Neural cell (in vitro differentiated cells): ENCODE measurements at regions not wholly inside any gene's neighbourhood (a gene's known extent, or its start where the extent isn't known, plus 50 kb on each side); places are given as distances from the start of the nearest gene placed in this dataset.

Experiments used
- H2AFZ ChIP-seq: fragments of 200-600, 300-800 bp; sonication (generic), shearing (Covaris generic); 2 replicates; pipeline ENCODE4 v1.6.0; 2014; ENCODE audit warnings: low read depth, mild to moderate bottlenecking, antibody characterized with exemption, low read length, moderate library complexity
- H3F3A ChIP-seq: fragments of 200-600 bp; shearing (Covaris generic); 2 replicates; pipeline ENCODE4 v1.6.1; 2016; ENCODE audit warnings: mild to moderate bottlenecking, moderate library complexity, mixed read lengths, antibody characterized with exemption, low read length; ENCODE audit not compliant: insufficient read depth, poor library complexity, severe bottlenecking
- H3K27ac ChIP-seq: fragments of 200-600, 300-800 bp; sonication (generic), shearing (Covaris generic); 2 replicates; pipeline ENCODE4 v1.5.1; 2014; ENCODE audit warnings: mild to moderate bottlenecking, low read length, moderate library complexity
- H3K27me3 ChIP-seq: fragments of 300-800, 200-600 bp; sonication (generic), shearing (Covaris generic); 2 replicates; pipeline ENCODE4 v1.6.0; 2014; ENCODE audit warnings: mild to moderate bottlenecking, low read depth, low read length, moderate library complexity; ENCODE audit not compliant: insufficient read depth
- H3K36me3 ChIP-seq: fragments of 300-800, 200-600 bp; sonication (generic), shearing (Covaris generic); 2 replicates; pipeline ENCODE4 v1.5.1; 2014; ENCODE audit warnings: mild to moderate bottlenecking, antibody characterized with exemption, low read length, moderate library complexity; ENCODE audit not compliant: insufficient read depth
- H3K4me2 ChIP-seq: fragments of 300-800, 200-600 bp; sonication (generic), shearing (Covaris generic); 2 replicates; pipeline ENCODE4 v1.6.0; 2014; ENCODE audit warnings: mild to moderate bottlenecking, low read length
- H3K4me3 ChIP-seq: fragments of 300-800, 200-600 bp; sonication (generic), shearing (Covaris generic); 2 replicates; pipeline ENCODE4 v1.5.1; 2014; ENCODE audit warnings: mild to moderate bottlenecking, low read length, moderate library complexity
- H3K79me2 ChIP-seq: fragments of 200-600 bp; shearing (Covaris generic); replicated peaks from 2 replicates; pipeline ENCODE4 v1.6.0; 2014; ENCODE audit warnings: mild to moderate bottlenecking, low read length, moderate library complexity; ENCODE audit not compliant: insufficient read depth
- H3K9ac ChIP-seq: fragments of 300-800, 200-600 bp; sonication (generic), shearing (Covaris generic); 2 replicates; pipeline ENCODE4 v1.6.1; 2016; ENCODE audit warnings: mild to moderate bottlenecking, low read length, mixed read lengths
- H3K9me2 ChIP-seq: fragments of 200-600 bp; shearing (Covaris generic); 2 replicates; pipeline ENCODE4 v1.6.1; 2016; ENCODE audit warnings: mild to moderate bottlenecking, low read length, mixed read lengths; ENCODE audit not compliant: insufficient read depth
- H3K9me3 ChIP-seq: fragments of 200-600, 300-800 bp; sonication (generic), shearing (Covaris generic); 2 replicates; pipeline ENCODE4 v1.6.1; 2016; ENCODE audit warnings: mild to moderate bottlenecking, mixed run types, low read length, moderate library complexity, mixed read lengths
- H4K20me1 ChIP-seq: fragments of 200-600 bp; shearing (Covaris generic); 2 replicates; pipeline ENCODE4 v1.6.1; 2016; ENCODE audit warnings: mild to moderate bottlenecking, mixed run types; ENCODE audit not compliant: insufficient read depth
- CTCF ChIP-seq: fragments of 450-650 bp; IDR thresholded peaks from 2 replicates; pipeline ENCODE4 v1.5.1; 2014; ENCODE audit warnings: antibody characterized with exemption, mild to moderate bottlenecking, moderate library complexity; ENCODE audit not compliant: poor library complexity, severe bottlenecking
- EP300 ChIP-seq: fragments of 450-650 bp; conservative IDR thresholded peaks from 2 replicates; pipeline ENCODE4 v1.6.1; 2014; ENCODE audit warnings: antibody characterized with exemption, mild to moderate bottlenecking, moderate library complexity; ENCODE audit not compliant: poor library complexity, severe bottlenecking
- EZH2 ChIP-seq: fragments of 200-600, 300-800 bp; shearing (Covaris generic), sonication (generic); IDR thresholded peaks from 2 replicates; pipeline ENCODE4 v1.6.1; 2014; ENCODE audit warnings: antibody characterized with exemption, low read length, borderline replicate concordance, mild to moderate bottlenecking; ENCODE audit not compliant: insufficient read depth, poor library complexity, severe bottlenecking
- MXI1 ChIP-seq: fragments of 450-650 bp; conservative IDR thresholded peaks from 2 replicates; pipeline ENCODE4 v1.6.1; 2014; ENCODE audit warnings: antibody characterized with exemption, mild to moderate bottlenecking; ENCODE audit not compliant: poor library complexity, severe bottlenecking
- POLR2AphosphoS5 ChIP-seq: IDR thresholded peaks from 2 replicates; pipeline ENCODE4 v1.6.1; 2012
- RAD21 ChIP-seq: fragments of 450-650 bp; conservative IDR thresholded peaks from 2 replicates; pipeline ENCODE4 v1.6.1; 2014; ENCODE audit warnings: antibody characterized with exemption, mild to moderate bottlenecking, moderate library complexity
- SMC3 ChIP-seq: fragments of 450-650 bp; conservative IDR thresholded peaks from 2 replicates; pipeline ENCODE4 v1.6.1; 2014; ENCODE audit warnings: antibody characterized with exemption, mild to moderate bottlenecking, moderate library complexity; ENCODE audit not compliant: poor library complexity
- TAF1 ChIP-seq: IDR thresholded peaks from 2 replicates; pipeline ENCODE4 v1.6.1; 2012; ENCODE audit warnings: low read depth
- TF ChIP-seq, protein P1 (sequence below): IDR thresholded peaks from 2 replicates; pipeline ENCODE4 v1.6.1; 2012; ENCODE audit warnings: borderline replicate concordance

DNA sequence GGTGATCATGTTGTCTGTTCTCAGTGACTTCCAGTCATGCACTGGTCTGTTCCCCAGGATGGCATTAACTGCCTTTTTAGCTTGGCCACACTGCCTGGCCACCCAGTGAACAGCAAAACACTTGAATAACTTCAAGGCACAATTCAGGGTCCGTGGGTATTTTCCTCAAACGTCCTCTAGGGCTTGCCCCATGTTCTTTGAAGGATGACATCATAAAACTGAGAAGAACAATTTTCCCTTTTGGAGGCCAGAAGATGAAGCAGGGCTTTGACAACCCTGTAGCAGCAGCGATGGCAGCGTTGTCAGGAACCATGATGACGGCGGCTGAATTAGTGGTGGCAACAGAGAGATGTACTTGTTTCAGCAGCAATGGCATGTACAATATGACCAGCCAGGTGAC lies 465.9 kb upstream of the ONECUT1 start:
- no peak overlapping the region for H3K9ac ChIP-seq

GRCh38 chr15:53251996-53252395 lies 461.9 kb upstream of the ONECUT1 start:
- no peaks in the 10 kb centered on the region for H3K36me3 ChIP-seq
- H3K27ac ChIP-seq, result no peak overlapping the region
- H3K9me2 ChIP-seq, result no peaks in the 10 kb centered on the region
- H3K4me3 ChIP-seq, result no peak overlapping the region
- H2AFZ ChIP-seq, result no peak overlapping the region
- H3F3A ChIP-seq, result no peaks in the 10 kb centered on the region
- H3K27me3 ChIP-seq, result no peaks in the 10 kb centered on the region
- H3K4me2 ChIP-seq, result no peak overlapping the region
- H4K20me1 ChIP-seq, result no peaks in the 10 kb centered on the region
- no peaks in the 10 kb centered on the region for H3K9me3 ChIP-seq
- no peaks in the 10 kb centered on the region for H3K79me2 ChIP-seq
- no peak overlapping the region for H3K9ac ChIP-seq
- no peak for TF ChIP-seq CTCF
- no peak for TF ChIP-seq SMC3
- no peak for TF ChIP-seq RAD21
- TF ChIP-seq, protein P1, sequence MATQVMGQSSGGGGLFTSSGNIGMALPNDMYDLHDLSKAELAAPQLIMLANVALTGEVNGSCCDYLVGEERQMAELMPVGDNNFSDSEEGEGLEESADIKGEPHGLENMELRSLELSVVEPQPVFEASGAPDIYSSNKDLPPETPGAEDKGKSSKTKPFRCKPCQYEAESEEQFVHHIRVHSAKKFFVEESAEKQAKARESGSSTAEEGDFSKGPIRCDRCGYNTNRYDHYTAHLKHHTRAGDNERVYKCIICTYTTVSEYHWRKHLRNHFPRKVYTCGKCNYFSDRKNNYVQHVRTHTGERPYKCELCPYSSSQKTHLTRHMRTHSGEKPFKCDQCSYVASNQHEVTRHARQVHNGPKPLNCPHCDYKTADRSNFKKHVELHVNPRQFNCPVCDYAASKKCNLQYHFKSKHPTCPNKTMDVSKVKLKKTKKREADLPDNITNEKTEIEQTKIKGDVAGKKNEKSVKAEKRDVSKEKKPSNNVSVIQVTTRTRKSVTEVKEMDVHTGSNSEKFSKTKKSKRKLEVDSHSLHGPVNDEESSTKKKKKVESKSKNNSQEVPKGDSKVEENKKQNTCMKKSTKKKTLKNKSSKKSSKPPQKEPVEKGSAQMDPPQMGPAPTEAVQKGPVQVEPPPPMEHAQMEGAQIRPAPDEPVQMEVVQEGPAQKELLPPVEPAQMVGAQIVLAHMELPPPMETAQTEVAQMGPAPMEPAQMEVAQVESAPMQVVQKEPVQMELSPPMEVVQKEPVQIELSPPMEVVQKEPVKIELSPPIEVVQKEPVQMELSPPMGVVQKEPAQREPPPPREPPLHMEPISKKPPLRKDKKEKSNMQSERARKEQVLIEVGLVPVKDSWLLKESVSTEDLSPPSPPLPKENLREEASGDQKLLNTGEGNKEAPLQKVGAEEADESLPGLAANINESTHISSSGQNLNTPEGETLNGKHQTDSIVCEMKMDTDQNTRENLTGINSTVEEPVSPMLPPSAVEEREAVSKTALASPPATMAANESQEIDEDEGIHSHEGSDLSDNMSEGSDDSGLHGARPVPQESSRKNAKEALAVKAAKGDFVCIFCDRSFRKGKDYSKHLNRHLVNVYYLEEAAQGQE, result no peak
- TF ChIP-seq EZH2, result no peak
- TF ChIP-seq EP300, result no peak
- TF ChIP-seq MXI1, result no peak
- TF ChIP-seq TAF1, result no peak
- TF ChIP-seq POLR2AphosphoS5, result no peak

More for the DNA sequence above, 465.9 kb upstream of the ONECUT1 start:
- Histone ChIP-seq H3F3A (no peaks in the 10 kb centered on the region), H3K36me3 (no peaks in the 10 kb centered on the region), H3K4me3 (no peak overlapping the region), H4K20me1 (no peaks in the 10 kb centered on the region), H3K27me3 (no peaks in the 10 kb centered on the region), H3K79me2 (no peaks in the 10 kb centered on the region), H3K4me2 (no peak overlapping the region), H3K9me3 (no peaks in the 10 kb centered on the region), H3K9me2 (no peaks in the 10 kb centered on the region), H3K27ac (no peak overlapping the region), H2AFZ (no peak overlapping the region)
- TF ChIP-seq POLR2AphosphoS5 (no peak), CTCF (no peak), MXI1 (no peak), SMC3 (no peak), RAD21 (no peak), TAF1 (no peak), EP300 (no peak), EZH2 (no peak)
- TF ChIP-seq, protein P1, result no peak
